ENCODE measurements at regions not wholly inside any gene's neighbourhood (a gene's known extent, or its start where the extent isn't known, plus 50 kb on each side); places are given as distances from the start of the nearest gene placed in this dataset.
"Not testable (repeated sequence)": the region's sequence is repeated elsewhere in the genome, so short reads cannot be mapped to it uniquely, and the experiment has no call there.

GRCh38 chr2:155517362-155517761 is 815.2 kb downstream of the NR4A2 start:
- no peak for DNase-seq

GRCh38 chr2:155513248-155513647 is 814.8 kb downstream of the KCNJ3 start:
- DNase-seq, result no peak

- DNase-seq, result no peak
Observed at GRCh38 chr2:155502766-155503165, 804.3 kb downstream of the KCNJ3 start.

GRCh38 chr2:155498106-155498505 is 799.6 kb downstream of the KCNJ3 start:
- DNase-seq, result no peak

GRCh38 chr2:155494744-155495143 is 796.2 kb downstream of the KCNJ3 start:
- no peak for DNase-seq

GRCh38 chr2:155485141-155485842 is 786.8 kb downstream of the KCNJ3 start:
- no peak for DNase-seq

- no peak for DNase-seq
Observed at GRCh38 chr2:155481141-155481540, 782.6 kb downstream of the KCNJ3 start.

- not testable (repeated sequence) for DNase-seq
Observed at GRCh38 chr2:155472018-155472417, 773.5 kb downstream of the KCNJ3 start.

GRCh38 chr2:155456222-155456621 is 757.7 kb downstream of the KCNJ3 start:
- DNase-seq, result no peak

- DNase-seq, result no peak
Observed at GRCh38 chr2:155442755-155443372, 744.4 kb downstream of the KCNJ3 start.

GRCh38 chr2:155442088-155442487 is 743.6 kb downstream of the KCNJ3 start:
- DNase-seq, result no peak

GRCh38 chr2:155431004-155431507 is 732.6 kb downstream of the KCNJ3 start:
- DNase-seq, result no peak

GRCh38 chr2:155427470-155427869 is 729.0 kb downstream of the KCNJ3 start:
- no peak for DNase-seq

- DNase-seq, result no peak
Observed at GRCh38 chr2:155424518-155424917, 726.0 kb downstream of the KCNJ3 start.

GRCh38 chr2:155418753-155419152 is 720.3 kb downstream of the KCNJ3 start:
- DNase-seq, result no peak

- DNase-seq, result no peak
Observed at GRCh38 chr2:155412598-155412997, 714.1 kb downstream of the KCNJ3 start.

- DNase-seq, result no peak
Observed at GRCh38 chr2:155404433-155405002, 706.0 kb downstream of the KCNJ3 start.

- DNase-seq, result no peak
Observed at GRCh38 chr2:155393406-155393805, 694.9 kb downstream of the KCNJ3 start.

GRCh38 chr2:155391613-155392130 is 693.2 kb downstream of the KCNJ3 start:
- no peak for DNase-seq

GRCh38 chr2:155389224-155389623 is 690.7 kb downstream of the KCNJ3 start:
- DNase-seq, result no peak

- DNase-seq, result no peak
Observed at GRCh38 chr2:155384555-155385123, 686.1 kb downstream of the KCNJ3 start.

GRCh38 chr2:155382776-155383175 is 684.3 kb downstream of the KCNJ3 start:
- no peak for DNase-seq

- no peak for DNase-seq
Observed at GRCh38 chr2:155381436-155381835, 682.9 kb downstream of the KCNJ3 start.

- no peak for DNase-seq
Observed at GRCh38 chr2:155379494-155379893, 681.0 kb downstream of the KCNJ3 start.

Data from activated CD4-positive, alpha-beta T cell treated with anti-CD3 and anti-CD28 coated beads for 4 hours (primary cell).